HG03378 (cell line): ENCODE measurements at regions not wholly inside any gene's neighbourhood (a gene's known extent, or its start where the extent isn't known, plus 50 kb on each side); places are given as distances from the start of the nearest gene placed in this dataset.
"Not testable (repeated sequence)": the region's sequence is repeated elsewhere in the genome, so short reads cannot be mapped to it uniquely, and the experiment has no call there.

ENCODE experiments used
- ATAC-seq: cut with Tn5 transposase; IDR thresholded peaks from one replicate; pipeline ENCODE4 v1.9.1; 2021; ENCODE audit warnings: mild to moderate bottlenecking, moderate library complexity; ENCODE audit not compliant: unreplicated experiment

DNA sequence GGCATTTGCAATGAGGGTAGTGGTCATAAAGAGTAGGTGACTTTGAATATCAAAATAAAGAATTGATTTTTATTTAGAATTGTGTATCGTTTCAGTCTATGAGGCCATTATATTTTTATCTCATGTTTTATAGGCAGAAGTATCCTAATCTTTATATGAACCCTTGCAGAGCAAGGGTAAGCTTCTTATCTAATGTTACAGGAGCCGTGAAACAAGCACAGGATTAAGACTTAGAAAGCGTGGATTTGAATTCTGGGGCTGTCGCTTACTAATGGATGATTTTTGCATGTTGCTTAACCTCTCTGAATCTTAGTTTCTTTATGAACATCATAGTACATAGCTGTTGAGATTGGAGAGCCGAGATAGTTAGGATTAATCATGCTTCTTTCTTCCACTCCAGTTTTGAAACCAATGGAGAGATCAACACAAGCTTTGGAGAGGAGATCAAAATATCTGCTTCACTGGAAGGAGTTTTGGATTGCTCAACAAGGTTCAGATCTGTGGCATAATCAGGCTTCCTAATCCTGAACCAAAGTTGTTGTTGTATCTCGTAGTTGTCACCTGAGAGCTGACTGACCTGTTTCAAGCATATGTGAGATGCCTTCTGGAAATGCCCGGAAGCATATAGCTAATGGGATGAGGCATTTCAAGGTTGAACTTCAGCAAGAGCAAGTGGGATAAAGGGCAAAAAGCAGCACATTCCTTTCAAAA, 166.9 kb upstream of the GK2 start:
- no peak for ATAC-seq

- no peak for ATAC-seq
Measured at GRCh38 chr4:79563219-79563618, 155.2 kb upstream of the GK2 start.

DNA sequence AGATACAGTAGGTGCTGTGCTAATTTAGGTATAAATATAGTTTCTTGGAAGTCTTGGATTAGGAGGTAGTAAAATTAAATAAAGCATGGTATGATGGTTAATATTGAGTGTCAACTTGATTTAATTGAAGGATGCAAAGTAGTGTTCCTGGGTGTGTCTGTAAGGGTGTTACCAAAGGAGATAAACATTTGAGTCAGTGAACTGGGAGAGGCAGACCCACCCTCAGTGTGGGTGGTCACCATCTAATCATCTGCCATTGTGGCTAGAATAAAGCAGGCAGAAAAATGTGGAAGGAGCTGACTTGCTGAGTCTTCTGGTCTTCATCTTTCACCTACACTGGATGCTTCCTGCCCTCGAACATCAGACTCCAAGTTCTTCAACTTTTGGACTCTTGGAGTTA, 153.7 kb upstream of the GK2 start:
- no peak for ATAC-seq

GRCh38 chr4:79559398-79559797, 151.4 kb upstream of the GK2 start:
- ATAC-seq: not testable (repeated sequence)

DNA sequence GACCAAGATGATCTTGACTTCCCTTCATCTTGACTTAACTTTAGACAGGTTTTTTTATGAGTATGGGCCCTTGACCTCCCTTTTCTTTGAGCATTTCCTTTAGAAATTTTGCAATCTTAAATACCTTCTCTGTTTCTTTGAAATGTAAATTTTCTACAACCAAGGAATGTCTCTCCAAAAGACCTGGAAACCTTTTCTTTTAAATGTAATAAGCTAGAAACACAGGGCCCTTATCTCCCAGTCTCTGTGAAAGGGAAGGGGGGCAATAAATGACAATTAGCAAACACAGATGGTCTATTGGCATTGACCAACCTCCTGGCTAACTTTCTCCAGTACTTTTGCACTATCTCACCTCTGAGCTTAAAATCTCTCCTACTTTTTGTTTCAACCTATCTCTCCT, 144.3 kb upstream of the GK2 start:
- no peak for ATAC-seq

DNA sequence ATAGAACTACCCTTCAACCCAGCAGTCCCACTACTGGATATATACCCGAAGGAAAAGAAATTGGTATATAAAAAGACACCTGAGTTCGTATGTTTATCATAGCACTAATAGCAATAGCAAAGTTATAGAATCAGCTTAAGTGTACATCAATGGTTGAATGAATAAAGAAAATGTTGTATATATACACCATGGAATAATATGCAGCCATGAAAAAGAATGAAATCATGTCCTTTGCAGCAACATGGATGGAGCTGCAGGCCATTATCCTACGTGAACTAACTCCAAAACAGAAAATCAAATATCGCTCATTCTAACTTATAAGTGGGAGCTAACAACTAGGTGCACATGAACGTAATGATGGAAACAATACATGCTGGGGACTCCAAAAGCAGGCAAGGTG, 143.5 kb upstream of the GK2 start:
- ATAC-seq: no peak

DNA sequence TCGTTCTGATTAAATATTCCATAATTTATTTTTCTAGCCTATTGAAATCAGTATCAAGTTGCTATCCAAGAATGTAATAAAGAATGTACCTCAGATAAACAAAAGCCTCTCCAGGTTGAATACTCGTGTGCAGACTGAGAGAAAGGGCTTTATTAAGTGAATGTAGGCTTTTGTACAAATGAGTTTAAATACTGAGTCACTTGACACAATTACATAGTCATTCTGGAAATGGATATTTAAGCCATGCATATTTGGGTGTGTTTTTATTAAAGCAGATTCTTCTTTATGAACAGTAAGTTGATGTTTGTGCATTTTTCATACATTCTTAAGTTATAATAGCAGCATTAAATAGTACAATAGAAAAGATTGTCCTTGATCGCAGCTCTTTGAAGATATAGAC, 139.8 kb upstream of the GK2 start:
- no peak for ATAC-seq

DNA sequence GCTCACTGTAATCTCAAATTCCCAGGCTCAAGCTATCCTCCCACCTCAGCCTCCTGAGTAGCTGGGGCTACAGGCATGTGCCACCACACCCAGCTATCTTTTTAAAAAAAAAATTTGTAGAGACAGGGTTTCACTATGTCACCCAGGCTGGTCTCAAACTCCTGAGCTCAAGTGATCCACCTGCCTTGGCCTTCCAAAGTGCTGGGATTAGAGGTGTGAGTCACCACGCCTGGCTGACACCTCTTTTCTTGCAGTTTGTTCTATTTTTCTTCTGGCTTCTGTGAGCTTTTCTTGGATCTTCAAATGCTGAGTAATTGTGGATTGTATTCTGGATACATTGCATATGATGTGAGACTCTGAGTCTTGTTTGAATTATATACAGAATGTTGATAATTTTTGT, 137.3 kb upstream of the GK2 start:
- ATAC-seq: not testable (repeated sequence)

DNA sequence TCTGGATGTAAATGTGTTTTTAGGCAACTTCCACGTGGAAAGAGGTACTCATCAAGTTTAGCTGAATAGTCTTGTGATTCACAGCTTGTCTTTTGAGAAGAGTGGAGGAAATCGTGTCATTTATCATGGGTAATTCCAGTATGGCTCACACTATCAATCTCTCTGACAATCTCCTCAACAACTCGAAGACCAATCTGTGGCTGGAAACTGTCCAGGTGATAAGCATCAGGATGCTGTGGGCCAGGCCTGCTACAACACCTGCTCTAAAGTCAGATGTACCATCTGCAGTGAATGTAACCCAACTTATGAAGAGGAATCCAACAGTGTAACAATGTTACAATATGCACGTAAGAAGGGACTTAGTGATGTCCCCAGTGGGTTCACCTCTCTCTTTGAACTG, 132.1 kb upstream of the GK2 start:
- ATAC-seq: no peak

DNA sequence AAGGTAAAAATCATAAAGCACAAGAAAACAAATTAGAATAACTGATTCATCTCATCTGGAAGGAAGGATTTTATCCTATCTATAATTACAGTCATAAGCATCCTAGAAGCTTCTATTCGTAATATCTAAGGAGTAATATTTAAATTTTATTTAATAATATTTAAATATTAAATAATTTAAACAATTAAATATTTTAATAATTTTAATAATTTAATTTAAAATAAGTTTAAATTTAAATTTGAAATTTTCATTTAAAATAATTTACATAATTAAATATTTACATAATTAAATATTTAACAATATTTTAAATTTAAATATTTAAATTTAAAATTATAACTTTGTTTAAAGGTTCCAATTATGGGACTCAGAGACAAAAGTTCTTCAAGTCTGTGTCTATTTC, 127.5 kb upstream of the GK2 start:
- ATAC-seq: no peak

GRCh38 chr4:79528241-79528706, 120.2 kb upstream of the GK2 start:
- no peak for ATAC-seq

DNA sequence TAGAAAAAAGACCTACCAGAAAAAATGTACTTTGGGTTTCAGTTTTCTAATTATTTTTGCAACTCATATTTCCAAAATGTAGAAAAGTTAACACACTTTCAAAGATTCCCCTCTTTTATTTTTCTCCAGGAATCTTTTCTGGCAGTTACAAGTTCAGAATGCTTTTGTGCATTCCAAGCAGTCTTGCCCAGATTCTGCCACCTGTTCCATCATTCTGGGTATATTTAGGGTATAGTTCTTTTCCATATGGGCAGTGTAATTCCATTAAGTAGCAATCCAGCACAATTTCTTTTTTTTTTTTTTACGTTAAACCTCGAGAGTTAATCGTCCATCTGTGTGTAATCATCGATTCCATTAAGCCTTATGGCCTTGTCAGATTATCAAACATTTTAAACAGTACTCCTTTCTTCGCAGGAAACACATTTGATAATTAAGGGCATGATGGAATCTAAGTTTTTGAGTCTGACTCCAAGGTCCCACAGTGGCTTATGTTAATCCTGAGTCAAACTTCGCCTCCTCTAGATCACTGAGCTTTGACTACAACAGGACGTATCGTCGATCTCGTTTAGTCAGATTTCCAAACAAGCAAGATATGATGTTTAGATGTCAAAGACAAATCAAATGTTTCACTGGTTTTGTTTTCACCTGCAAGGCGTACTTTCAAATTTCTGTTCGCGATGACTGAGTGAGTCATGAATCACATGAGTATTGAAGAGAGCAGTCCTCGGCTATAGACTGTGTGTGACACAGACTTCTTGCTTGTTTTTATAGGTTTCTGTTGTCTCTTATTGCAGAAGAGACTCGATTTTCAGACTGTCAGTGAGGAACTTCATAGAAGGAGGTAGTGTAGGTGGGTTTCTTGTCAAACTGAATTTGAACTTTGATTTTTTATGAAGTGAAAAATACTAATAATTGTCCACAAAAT, 118.9 kb upstream of the GK2 start:
- no peak for ATAC-seq

GRCh38 chr4:79516114-79516513, 108.1 kb upstream of the GK2 start:
- ATAC-seq: no peak

GRCh38 chr4:79514621-79515329, 106.7 kb upstream of the GK2 start:
- ATAC-seq: no peak

GRCh38 chr4:79513576-79513975, 105.5 kb upstream of the GK2 start:
- no peak for ATAC-seq

- no peak for ATAC-seq
Measured at GRCh38 chr4:79512363-79512762, 104.3 kb upstream of the GK2 start.

DNA sequence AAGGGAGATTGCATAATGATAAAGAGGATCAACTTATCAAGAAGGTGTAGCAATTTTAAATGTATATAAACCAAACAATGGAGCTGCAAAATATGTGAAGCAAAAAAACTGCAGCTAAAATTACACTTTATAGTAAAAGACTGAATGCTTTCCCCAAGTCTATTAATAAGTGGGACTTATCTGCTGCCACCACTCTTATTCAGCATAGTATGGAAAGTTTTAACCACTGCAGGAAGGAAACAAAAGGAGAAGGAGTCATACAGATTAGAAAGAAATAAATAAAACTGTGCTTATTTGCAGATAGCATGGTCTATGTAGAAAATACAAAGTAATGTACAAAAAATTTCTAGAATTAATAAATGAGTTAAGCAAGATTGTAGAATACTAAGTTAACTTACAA, 94.1 kb upstream of the GK2 start:
- no peak for ATAC-seq

DNA sequence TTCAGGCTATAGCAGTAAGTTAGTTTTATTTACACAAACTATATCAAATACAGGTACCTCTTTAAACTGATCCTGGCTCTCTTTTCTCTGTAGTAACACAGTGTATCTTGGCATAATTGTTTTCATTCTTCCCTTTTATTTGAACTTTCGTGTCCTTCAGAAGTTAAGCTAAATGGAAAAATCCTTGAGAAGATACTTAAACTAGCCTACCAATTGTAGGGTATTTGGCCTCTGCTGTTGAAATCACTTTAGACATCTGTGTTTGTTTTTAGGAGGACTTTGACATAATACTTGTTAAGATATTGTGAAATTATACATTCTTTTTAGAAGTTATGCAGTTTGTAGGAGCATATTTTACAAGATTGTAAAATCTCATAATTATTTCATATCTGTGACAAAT, 90.3 kb upstream of the GK2 start:
- ATAC-seq: no peak

DNA sequence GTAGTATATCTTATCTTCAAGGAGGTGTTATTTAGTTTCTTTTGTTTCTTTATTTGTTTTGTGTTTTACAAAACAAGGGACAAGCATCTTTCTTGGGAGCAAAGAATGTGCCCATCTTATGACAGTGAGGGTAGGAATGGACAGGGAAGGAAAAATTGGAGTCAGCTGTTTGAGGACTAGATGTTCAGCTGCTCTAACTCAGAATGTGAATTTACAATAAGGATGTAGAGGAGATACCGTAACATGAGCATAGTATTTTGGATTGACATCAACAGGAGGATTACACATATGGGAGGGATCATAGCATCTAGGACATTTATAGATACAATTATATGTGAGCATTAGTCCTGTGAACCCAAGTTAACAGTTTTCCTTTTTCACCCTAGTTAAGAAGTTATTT, 89.0 kb upstream of the GK2 start:
- ATAC-seq: no peak

GRCh38 chr4:79495447-79495846, 87.4 kb upstream of the GK2 start:
- no peak for ATAC-seq

DNA sequence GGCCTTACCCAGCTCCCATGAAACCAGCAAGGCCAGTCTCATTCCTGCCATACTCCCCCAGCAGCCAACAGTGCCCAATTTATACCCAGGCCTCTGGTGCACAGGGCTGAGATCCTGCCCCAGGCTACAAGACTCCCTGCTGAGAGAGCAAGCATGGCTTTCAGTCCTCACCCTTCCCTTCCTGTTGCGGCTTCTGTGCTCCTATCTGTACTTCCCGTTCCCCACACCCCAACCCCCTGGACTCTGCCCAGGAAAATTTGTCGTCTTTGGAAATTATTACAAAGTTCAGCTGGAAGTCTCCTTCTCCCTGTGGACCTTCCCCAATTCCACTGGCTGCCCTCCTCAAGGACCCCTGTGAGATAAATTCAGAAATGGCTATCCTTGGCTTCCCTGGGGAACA, 84.1 kb upstream of the GK2 start:
- ATAC-seq: no peak

GRCh38 chr4:79489506-79489905, 81.5 kb upstream of the GK2 start:
- no peak for ATAC-seq
